Activated CD8-positive, alpha-beta memory T cell treated with anti-CD3 and anti-CD28 coated beads, Interleukin-2, amount 50 U/mL, for 1 hour (primary cell): ENCODE measurements at regions not wholly inside any gene's neighbourhood (a gene's known extent, or its start where the extent isn't known, plus 50 kb on each side); places are given as distances from the start of the nearest gene placed in this dataset.

Source experiments
- DNase-seq: peaks from one replicate; pipeline ENCODE4 v3.0.0-alpha.2; 2020; ENCODE audit errors: extremely low read depth

DNA sequence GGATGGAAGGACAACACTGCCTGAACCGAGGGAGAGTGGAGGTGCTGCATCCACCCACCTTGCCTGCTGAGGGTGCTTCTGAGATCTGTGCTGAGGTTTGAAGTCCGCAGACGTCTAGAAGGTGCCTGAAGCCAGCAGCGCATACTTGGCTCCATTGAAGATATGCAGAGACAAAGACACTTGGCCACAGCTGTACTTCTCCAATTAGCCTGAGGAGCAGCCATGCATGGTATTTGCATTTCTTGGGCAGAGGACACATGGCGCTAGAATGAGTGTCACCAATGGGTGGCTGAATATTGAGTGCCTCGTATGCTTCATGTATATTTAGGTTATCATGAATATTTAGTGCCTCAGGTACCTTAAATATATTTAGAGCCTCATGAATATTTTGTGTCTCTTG, 128.7 kb upstream of the ATP6AP2 start:
- no peak for DNase-seq

DNA sequence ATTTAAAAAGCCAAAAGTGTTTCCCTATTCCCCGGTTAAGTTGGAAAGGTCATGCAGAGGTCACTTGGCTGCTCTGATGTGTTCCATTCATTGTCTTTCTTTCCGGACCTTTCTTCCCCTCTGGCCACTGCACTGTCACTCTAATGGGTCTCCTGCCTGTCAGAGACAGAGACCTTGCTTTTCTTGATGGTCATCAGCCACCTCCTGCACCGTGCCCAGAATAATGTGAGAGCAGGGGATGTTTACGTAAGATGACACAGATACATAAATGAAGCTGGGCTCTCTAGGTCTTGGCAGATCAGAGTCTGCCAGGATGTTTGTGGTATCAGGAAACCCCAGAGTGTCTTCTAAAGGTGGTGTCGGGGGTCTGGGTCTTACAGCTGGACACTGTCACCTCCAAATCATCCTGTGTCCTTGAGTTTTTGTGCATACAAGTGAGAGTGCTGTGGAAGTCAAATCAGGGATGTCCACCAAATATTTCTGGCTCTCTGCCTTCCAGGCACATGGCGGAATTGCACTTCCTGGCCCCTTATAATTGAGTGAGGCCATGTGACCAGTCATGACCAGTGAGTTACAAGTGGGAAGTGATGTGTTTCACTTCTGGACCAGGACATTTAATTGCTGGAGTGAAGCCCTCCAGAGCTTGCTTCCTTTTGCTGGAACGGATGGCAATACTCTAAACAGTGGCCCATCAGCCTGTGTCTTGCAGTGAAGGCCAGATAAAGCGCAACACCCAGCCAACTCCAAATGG, 130.6 kb upstream of the ATP6AP2 start:
- DNase-seq, result no peak

DNA sequence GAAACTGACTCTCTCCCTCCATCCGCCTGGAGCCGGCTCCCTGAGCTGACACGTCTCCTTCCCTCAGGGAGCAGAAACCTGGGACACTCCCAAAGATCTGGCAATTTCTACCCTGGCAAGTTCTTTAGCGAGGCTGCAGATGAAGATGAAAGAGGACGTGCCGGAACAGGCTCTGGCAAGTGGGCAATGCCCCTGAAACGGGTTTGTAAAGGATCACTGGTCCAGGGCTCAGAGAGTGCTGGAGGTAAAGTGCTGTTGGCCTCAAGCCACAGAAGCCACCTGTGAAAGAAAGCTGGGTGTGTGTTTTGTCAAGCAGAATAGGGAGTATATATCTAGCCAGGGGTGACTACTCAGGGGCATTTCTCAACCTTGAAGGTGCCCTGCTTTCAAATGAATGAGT, 131.4 kb upstream of the ATP6AP2 start:
- DNase-seq, result no peak

DNA sequence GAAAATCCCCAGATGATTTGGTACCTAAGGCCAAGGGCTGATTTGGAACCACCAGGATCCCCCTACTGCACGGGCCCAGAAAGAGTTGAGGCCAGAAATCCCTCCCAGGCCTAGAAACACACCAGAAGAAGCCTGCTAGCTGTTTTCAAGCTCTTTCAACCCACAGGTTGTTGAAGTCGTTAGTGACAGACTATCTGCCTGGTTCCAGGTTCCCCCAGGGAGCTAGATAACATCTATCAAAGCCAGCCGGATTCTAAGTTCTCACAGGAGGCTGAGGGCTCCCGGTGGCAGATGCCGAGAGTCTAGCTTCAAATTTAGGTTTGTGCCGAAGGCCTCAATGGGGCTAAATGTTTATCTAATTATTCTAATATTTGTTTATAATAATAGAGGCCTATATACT, 132.0 kb upstream of the ATP6AP2 start:
- DNase-seq, result no peak

DNA sequence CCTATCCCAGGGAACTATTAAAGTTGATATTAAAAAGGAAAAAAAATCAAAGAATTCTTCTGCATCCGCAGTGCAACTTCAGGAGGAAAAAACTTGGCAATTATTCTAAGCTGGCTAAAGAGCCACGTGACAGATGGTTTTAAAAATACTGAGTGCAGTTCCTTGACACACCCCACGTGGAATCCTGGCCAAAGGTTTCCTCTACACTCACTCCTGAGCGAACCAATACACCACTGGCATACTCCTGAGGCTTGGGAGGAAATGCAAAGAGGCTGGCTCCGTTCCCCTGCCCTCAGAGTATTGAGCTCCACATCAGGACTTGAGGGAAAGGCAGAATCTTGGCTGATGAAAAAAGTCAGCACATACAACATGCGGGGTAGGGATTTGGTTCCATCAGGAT, 133.8 kb upstream of the ATP6AP2 start:
- no peak for DNase-seq

DNA sequence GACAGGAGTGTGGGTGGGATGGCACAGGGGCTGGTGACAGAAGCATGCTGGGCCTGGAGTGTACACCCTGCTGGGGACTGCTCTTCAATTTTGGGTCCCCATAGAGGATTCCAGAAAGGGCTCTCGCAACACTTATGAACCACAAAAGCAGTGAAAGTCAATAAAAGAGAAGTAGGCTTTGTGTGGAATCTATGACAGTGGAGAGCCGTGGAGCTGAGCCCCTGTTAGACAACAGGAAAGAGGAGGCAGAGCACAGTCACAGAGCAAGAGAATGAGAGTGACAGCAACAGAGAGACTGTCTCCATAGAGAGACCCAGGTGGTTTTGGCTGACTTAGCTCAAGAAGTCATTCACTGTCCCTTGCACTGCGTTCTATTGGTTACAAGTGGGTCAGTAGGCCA, 135.1 kb upstream of the ATP6AP2 start:
- DNase-seq, result no peak

DNA sequence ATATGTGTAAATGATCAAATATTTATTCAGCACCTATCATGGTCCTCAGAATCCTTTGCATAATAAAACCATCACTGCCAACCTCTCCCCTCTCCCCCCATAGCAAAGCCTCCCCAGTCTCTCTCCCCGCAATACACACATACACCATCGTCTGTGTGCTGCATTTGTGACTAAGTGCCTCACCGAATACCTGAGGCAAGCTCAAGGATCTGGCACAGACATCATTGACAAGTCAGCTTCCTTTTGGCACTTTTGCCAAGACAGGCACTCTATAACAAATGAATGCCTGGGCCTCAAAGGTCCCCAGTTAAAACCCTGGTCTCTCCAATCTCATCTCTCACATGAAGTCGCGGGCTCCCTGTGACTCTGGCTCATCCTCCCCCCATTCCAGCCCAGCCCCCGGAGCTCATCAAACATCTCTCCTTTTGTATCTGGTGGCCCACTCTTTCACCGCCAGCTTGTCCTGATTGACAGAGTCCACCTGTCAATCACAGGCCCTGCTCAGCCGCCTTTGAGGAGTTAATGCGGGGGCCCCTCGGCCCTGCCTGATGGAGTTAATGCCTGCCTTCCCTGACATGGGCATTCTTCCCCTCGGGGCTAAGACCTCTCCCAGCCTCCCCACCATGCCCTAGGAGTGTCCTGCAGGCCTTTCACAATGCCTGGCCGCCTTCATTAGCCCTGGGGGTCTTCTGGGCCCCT, 135.8 kb upstream of the ATP6AP2 start:
- DNase-seq, result no peak

DNA sequence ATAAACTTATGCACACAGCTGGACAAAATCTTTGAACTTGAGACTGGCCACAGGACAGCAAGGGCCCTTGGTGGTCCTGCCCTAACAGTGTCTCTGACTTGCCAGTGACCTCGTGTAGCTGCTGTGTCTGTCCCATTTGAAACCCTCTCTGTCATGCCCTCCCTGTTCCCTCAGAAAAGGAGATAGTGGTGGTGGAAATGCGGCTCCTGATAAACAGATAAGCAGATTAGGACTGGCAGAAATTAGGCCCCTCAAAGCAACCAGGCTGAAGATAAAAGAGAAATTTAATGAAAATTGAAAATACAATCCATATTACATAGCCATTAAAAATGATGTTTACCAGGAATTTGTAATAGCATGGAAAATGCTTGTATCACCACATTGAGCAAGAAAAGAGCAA, 136.6 kb upstream of the ATP6AP2 start:
- DNase-seq, result no peak

DNA sequence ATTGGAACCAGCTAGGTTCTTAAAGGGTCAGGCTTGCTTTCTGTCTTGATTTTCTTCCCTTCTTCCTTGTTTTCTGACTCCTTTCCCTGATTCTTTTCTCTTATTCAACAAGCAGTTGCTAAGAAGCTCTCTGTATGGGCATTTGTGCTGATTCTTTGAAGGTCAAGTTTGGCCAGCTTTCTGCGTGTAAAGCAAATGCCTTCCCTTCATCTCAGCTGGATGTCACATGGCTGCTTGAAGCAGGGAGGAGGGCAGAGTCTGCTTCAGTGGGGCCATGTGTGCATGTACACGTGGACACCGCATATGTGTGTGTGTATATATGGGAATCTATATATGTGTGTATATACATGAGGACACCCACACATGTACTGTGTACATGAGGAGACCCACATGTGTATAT, 139.9 kb upstream of the ATP6AP2 start:
- no peak for DNase-seq

DNA sequence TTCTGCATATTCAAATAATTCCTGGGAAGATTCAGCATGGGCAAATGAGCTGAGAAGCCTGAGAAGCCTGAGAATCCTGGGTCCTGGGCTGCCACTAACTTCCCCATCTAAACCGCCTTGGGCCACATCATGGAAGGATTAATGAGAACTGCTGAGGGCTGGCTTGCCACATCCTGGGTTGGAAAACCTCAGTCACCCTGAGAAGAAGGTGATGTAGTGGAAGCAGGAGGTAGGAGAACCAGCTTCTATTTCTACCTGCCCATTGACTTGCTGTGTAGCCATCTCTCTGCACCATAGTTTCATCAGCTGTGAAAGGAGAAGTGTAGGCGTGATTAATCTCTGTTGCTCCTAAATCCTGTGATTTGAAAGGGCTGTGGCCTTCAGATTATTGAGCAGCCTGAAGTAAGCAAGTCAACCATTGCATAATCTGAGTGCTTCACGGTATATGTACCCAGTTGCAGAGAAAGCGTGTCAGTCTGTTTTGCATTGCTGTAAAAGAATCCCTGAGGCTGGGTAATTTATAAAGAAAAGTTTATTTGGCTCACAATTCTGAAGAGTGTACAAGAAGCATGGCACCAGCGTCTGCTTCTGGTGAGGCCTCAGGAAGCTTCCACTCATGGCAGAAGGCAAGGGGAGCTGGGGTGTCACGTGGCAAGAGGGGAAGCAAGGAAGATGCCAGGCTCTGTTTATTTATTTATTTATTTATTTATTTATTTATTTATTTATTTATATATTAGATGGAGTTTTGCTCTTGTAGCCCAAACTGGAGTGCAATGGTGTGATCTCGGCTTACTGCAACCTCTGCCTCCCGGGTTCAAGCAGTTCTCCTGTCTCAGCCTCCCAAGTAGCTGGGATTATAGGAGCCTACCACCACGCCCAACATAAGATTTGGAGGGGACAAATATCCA, 140.9 kb upstream of the ATP6AP2 start:
- no peak for DNase-seq

DNA sequence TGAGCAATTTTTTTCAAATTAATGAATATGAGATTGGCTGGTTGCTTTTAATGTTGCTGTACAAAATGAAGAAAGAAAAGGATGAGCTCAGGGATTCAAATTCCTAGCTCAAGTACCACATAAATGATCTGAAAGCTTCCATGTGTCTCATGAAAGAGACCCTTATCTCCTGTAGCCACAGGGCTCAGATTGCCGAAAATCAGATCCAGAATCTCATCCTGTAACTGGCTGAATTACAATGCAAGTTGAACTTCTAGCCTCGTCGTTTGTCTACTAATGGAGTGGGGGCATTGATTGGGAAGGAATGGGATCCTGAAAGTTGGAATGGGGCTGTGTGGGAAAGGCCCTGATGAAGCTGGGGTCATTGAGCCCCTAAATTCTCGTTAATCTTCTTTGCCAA, 143.4 kb upstream of the ATP6AP2 start:
- DNase-seq, result no peak

DNA sequence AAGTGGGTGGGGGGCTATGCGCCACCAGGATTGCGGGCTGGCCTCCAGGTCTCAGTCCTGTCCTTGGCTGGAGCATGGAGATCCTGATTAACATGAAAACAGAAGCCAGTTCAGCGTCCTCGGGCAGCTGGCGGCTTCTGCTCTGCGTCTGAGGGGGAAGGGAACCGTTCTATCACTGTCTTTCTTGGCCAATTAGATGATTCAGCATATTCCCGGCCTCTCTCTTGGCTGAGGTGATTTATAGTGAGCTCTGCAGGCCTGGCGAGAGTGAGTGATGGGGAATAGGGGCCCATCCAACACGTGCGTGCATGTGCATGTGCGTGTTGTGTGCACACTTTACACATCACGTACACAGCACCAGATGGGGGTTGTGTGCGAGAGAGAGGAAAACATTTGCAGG, 145.8 kb upstream of the ATP6AP2 start:
- DNase-seq, result no peak

DNA sequence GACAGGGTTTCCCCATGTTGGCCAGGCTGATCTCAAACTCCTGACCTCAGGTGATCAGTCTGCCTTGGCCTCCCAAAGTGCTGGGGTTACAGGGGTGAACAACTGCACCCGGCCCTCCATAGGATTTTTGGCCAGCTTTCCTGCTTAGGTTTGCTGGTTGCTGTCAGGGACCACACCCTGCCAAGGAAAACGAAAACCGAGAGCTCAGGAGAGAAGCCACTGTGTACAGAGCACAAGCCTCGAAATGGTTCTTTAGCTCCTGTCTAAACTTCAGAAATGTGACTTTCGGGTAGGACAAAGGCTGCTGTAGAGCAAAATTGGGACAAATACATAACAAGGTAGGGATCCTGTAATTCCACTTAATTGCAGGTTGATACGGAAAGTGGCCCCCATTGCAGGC, 146.3 kb upstream of the ATP6AP2 start:
- DNase-seq, result no peak

DNA sequence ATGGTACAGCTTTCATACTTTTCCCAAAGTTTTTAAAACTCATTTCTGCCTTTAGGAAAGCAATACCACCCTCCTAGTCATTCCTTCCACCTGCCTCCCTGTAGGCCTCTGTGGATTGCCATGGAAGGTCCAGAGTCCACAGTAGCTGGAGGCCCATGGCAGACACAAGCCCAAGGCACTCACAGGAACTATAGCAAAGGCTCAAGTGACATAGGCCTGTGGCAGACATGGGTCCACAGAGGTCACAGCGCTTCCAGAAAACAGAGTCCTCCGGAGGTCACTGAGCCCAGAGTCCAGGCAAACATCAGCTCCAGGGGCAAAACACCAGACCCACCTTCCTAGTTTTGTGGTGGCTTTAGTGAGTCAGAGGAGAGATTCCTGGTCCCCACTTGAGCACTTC, 147.6 kb upstream of the ATP6AP2 start:
- DNase-seq, result no peak

DNA sequence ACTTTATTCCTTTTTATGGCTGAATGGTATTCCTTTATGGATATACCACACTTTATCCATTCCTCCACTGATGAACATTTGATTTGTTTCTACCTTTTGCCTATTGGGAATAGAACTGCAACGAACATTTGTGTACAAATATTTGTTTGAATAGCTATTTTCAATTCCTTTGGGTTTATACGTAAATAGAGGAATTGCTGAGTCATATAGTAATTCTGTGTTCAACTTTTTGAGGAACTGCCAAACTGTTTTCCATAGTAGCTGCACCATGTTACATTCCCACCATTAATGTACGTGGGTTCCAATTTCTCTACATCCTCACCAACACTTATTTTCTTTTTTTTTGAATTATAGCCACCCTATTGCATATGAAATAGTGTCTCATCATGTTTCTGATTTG, 156.5 kb upstream of the ATP6AP2 start:
- DNase-seq, result no peak

DNA sequence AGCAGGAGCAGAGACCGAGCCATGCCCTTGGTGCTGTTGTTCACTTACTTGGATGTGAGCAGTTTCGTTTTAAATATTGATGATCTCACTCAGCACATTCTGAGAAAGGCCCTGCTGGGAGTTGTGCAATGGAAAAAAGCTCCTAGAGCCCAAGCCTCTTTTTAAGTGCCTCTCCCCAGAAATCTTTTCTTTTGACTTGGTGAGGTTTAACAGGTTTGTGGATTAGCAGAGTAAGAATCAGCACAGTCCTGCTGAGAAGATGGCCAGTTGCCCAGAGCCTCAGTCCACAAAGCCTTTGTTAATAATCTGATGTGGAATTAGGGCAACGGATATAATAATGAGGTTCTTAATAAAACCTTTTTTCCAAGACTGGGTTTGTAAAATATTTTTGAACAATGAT, 157.5 kb upstream of the ATP6AP2 start:
- DNase-seq, result no peak

DNA sequence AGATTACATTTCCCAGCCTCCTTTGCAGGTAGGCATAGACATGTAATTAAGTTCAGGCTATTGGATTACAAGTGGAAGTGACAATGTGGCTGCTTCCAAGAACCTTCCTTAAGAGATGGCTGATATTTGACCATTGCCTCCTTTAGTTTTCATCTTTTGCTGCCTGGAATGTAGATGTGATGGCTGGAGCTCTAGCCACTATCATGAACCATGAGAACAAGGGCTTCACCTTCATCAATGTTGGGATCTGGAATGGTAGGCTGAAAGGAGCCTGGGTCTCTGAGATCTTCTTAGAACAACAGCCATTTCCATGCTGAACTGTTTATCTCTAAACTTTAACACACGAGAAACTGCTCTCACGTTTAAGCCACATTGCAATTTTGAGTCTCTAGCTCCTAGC, 158.7 kb upstream of the ATP6AP2 start:
- DNase-seq, result no peak

DNA sequence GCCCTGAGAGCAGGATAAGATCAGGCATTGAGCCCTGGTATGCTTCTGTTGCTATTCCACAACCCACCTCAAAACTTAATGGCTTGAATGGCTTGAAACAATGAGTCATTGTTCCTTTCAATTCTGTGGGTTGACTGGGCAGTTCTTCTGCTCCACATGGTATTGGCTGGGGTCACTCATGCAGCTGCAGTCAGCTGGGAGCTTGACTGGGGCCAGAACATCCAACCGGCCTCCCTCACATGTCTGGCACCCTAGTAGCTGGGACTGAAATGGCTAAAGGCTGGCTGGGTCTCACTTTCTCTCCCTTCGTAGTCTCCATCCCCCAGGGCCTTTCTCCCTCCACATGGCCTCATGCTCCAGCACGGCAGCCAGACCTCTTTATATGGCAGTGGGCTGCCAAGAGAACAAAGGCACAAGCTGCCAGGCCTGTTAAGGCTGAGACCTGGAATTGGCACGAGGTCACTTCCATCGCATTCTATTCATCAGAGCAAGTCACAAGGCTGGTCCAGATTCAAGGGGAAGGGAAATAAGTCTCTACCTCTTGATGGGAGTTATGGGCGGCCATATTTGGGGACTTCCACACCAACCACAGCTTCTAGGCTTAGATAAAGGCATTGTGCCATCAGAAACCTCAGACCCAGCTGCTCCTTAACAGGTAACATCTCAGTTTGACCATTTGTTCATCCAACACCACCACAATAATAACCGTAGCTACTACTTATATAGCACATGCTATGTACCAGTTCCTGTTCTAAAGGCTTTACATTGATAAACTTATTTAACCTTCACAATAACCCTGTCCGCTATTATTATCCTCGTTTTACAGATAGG, 159.7 kb upstream of the ATP6AP2 start:
- no peak for DNase-seq

DNA sequence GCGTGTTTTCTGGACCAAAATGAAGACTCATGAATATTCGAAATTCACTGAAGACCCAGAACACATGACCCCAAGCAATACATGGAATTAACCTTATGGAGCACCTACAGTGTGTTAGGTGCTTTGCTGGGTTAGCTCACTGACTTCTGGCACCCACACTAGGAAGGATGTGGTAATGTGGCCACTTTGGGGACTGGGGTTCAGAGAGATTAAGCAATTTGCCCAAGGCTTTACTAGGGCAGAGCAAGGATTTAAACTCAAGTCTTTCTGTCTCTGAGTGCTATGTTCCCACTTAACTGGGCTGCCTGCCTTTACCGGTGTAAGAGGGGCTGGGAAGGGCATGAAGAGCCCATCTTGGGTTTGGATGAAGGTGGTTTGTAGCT, 162.0 kb upstream of the ATP6AP2 start:
- DNase-seq, result no peak

DNA sequence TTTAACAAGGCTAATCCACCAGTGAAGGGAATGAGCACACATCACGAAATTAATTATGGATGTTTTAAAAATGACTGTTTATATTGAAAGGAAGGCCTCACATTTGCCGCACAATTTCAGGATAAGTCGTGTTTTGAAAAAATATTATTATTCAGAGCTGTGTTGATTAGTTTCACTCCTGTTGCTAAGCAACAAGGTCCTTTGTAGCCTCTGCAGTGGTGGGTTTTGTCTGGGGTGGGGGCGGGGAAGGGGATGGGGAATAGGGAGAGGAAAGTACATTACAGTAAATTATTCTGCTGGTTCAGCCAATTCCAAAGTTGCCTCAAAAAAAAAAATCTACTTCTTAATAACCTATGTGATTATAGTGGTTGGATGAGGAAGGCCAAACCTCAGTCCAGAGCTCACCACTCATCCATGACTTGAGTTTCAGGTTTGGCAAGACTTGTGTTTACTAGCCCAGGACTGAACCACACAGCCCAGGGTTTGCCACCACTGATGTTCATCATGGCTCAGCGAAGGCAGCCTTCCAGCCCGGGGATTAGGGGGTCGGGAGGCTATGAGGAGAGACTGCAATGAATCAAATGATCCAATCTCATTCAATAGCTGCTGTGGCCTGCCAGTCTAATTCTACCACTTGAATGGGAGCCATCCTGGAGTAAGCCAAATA, 162.5 kb upstream of the ATP6AP2 start:
- no peak for DNase-seq

DNA sequence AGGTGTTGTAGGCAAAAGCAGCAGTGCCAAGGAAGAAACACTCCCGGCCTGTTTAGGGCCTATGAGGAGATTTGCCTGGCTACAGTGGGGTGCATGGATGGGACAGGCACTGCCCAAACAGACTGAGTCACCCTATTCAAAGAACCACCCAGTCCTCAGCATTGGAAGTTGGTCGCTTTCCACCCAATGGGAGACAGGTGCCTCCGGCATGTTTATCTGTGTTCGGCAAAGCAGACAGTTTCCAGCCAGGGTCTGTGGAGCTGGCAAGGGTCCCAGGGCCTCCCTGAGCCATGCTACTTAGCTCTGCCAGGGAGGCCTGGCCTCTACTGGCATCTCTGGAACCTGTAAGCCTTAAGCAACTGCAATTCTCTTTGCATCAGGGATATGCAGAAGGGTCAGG, 165.1 kb upstream of the ATP6AP2 start:
- DNase-seq, result no peak
